ENCODE measurements at regions not wholly inside any gene's neighbourhood (a gene's known extent, or its start where the extent isn't known, plus 50 kb on each side); places are given as distances from the start of the nearest gene placed in this dataset.

- TF ChIP-seq, protein P1, sequence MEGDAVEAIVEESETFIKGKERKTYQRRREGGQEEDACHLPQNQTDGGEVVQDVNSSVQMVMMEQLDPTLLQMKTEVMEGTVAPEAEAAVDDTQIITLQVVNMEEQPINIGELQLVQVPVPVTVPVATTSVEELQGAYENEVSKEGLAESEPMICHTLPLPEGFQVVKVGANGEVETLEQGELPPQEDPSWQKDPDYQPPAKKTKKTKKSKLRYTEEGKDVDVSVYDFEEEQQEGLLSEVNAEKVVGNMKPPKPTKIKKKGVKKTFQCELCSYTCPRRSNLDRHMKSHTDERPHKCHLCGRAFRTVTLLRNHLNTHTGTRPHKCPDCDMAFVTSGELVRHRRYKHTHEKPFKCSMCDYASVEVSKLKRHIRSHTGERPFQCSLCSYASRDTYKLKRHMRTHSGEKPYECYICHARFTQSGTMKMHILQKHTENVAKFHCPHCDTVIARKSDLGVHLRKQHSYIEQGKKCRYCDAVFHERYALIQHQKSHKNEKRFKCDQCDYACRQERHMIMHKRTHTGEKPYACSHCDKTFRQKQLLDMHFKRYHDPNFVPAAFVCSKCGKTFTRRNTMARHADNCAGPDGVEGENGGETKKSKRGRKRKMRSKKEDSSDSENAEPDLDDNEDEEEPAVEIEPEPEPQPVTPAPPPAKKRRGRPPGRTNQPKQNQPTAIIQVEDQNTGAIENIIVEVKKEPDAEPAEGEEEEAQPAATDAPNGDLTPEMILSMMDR (IDR thresholded peaks at IDR 0.05): no peak
- no peak for TF ChIP-seq POLR2A (IDR thresholded peaks at IDR 0.05)
These were observed 119.7 kb downstream of the RCN1 start for GRCh38 chr11:32210556-32210955.

All from testis (tissue), 2 donors.